ENCODE measurements at regions not wholly inside any gene's neighbourhood (a gene's known extent, or its start where the extent isn't known, plus 50 kb on each side); places are given as distances from the start of the nearest gene placed in this dataset.

GRCh38 chrX:145464650-145465049 is 217.3 kb downstream of the SPANXN1 start:
- H3K36me3 Mint-ChIP-seq (ENCODE audit: low read depth), result no peaks in the 10 kb centered on the region
- peaks cover 4% of the 10 kb centered on the region for H3K27me3 Mint-ChIP-seq (ENCODE audit: low read depth, poor library complexity)
- no peak overlapping the region for H3K27ac Mint-ChIP-seq
- no peak for TF ChIP-seq CTCF (IDR thresholded peaks at IDR 0.05)
- H3K4me1 Mint-ChIP-seq, result no peaks in the 10 kb centered on the region
- peaks cover 35% of the 10 kb centered on the region for H3K9me3 Mint-ChIP-seq
- no peak for DNase-seq
- H3K4me3 Mint-ChIP-seq, result no peak overlapping the region

- no peak overlapping the region for H3K4me3 Mint-ChIP-seq
- TF ChIP-seq CTCF (IDR thresholded peaks at IDR 0.05), result no peak
- H3K36me3 Mint-ChIP-seq (ENCODE audit: low read depth), result no peaks in the 10 kb centered on the region
- no peak for DNase-seq
- H3K27me3 Mint-ChIP-seq (ENCODE audit: low read depth, poor library complexity), result no peaks in the 10 kb centered on the region
- peaks cover 17% of the 10 kb centered on the region for H3K9me3 Mint-ChIP-seq
- H3K27ac Mint-ChIP-seq, result no peak overlapping the region
- no peaks in the 10 kb centered on the region for H3K4me1 Mint-ChIP-seq
Observed at GRCh38 chrX:145475725-145476124, 228.4 kb downstream of the SPANXN1 start.

GRCh38 chrX:145484740-145485139 is 237.4 kb downstream of the SPANXN1 start:
- no peaks in the 10 kb centered on the region for H3K4me1 Mint-ChIP-seq
- H3K36me3 Mint-ChIP-seq (ENCODE audit: low read depth), result no peaks in the 10 kb centered on the region
- no peak overlapping the region for H3K27ac Mint-ChIP-seq
- H3K4me3 Mint-ChIP-seq, result no peak overlapping the region
- no peak for DNase-seq
- no peak for TF ChIP-seq CTCF (IDR thresholded peaks at IDR 0.05)
- peaks cover 32% of the 10 kb centered on the region for H3K9me3 Mint-ChIP-seq
- H3K27me3 Mint-ChIP-seq (ENCODE audit: low read depth, poor library complexity), result peaks cover 4% of the 10 kb centered on the region

- H3K27me3 Mint-ChIP-seq (ENCODE audit: low read depth, poor library complexity), result peaks cover 10% of the 10 kb centered on the region
- H3K27ac Mint-ChIP-seq, result no peak overlapping the region
- no peak for TF ChIP-seq CTCF (IDR thresholded peaks at IDR 0.05)
- no peaks in the 10 kb centered on the region for H3K4me1 Mint-ChIP-seq
- no peaks in the 10 kb centered on the region for H3K36me3 Mint-ChIP-seq (ENCODE audit: low read depth)
- H3K9me3 Mint-ChIP-seq, result peaks cover 40% of the 10 kb centered on the region
- no peak for DNase-seq
- no peak overlapping the region for H3K4me3 Mint-ChIP-seq
Observed at GRCh38 chrX:145502670-145503069, 255.4 kb downstream of the SPANXN1 start.

- H3K36me3 Mint-ChIP-seq (ENCODE audit: low read depth), result no peaks in the 10 kb centered on the region
- H3K27ac Mint-ChIP-seq, result no peak overlapping the region
- no peak for DNase-seq
- TF ChIP-seq CTCF (IDR thresholded peaks at IDR 0.05), result no peak
- no peaks in the 10 kb centered on the region for H3K4me1 Mint-ChIP-seq
- H3K9me3 Mint-ChIP-seq, result peaks cover 42% of the 10 kb centered on the region
- no peak overlapping the region for H3K4me3 Mint-ChIP-seq
- H3K27me3 Mint-ChIP-seq (ENCODE audit: low read depth, poor library complexity), result peaks cover 7% of the 10 kb centered on the region
Observed at GRCh38 chrX:145506214-145506613, 258.9 kb downstream of the SPANXN1 start.

- Mint-ChIP-seq H3K27me3 (ENCODE audit: low read depth, poor library complexity) (no peaks in the 10 kb centered on the region), H3K36me3 (ENCODE audit: low read depth) (no peaks in the 10 kb centered on the region), H3K4me3 (no peak overlapping the region), H3K9me3 (peaks cover 37% of the 10 kb centered on the region), H3K27ac (no peak overlapping the region), H3K4me1 (no peaks in the 10 kb centered on the region)
- DNase-seq, result no peak
- TF ChIP-seq CTCF (IDR thresholded peaks at IDR 0.05), result no peak
Observed at GRCh38 chrX:145524931-145525330, 277.6 kb downstream of the SPANXN1 start.
